Activated CD8-positive, alpha-beta memory T cell treated with anti-CD3 and anti-CD28 coated beads for 4 hours (primary cell): ENCODE measurements at regions not wholly inside any gene's neighbourhood (a gene's known extent, or its start where the extent isn't known, plus 50 kb on each side); places are given as distances from the start of the nearest gene placed in this dataset.

Experiments used
- DNase-seq, 2 donors: peaks; one replicate each; pipeline ENCODE4 v3.0.0-alpha.2; 2020; ENCODE audit warnings: low read depth in 2 of 2

- no peak for DNase-seq
Measured at GRCh38 chr7:3234051-3234450, 67.0 kb upstream of the SDK1 start.

- DNase-seq = no peak
Measured at GRCh38 chr7:3234851-3235250, 66.2 kb upstream of the SDK1 start.

- DNase-seq = no peak
Measured at GRCh38 chr7:3235322-3235721, 65.7 kb upstream of the SDK1 start.

GRCh38 chr7:3236268-3236667 is 64.8 kb upstream of the SDK1 start:
- no peak for DNase-seq

- DNase-seq = no peak
Measured at GRCh38 chr7:3238525-3239210, 62.4 kb upstream of the SDK1 start.

GRCh38 chr7:3239291-3239691 is 61.8 kb upstream of the SDK1 start:
- DNase-seq = no peak

- no peak for DNase-seq
Measured at GRCh38 chr7:3240826-3241430, 60.1 kb upstream of the SDK1 start.

GRCh38 chr7:3241686-3242258 is 59.3 kb upstream of the SDK1 start:
- no peak for DNase-seq

- no peak for DNase-seq
Measured at GRCh38 chr7:3242398-3242972, 58.6 kb upstream of the SDK1 start.

- DNase-seq = no peak
Measured at GRCh38 chr7:3243256-3243655, 57.8 kb upstream of the SDK1 start.

- no peak for DNase-seq
Measured at GRCh38 chr7:3243680-3244079, 57.4 kb upstream of the SDK1 start.

GRCh38 chr7:3244241-3244814 is 56.7 kb upstream of the SDK1 start:
- DNase-seq = no peak

- DNase-seq = no peak
Measured at GRCh38 chr7:3245077-3245476, 56.0 kb upstream of the SDK1 start.

GRCh38 chr7:3245721-3246120 is 55.3 kb upstream of the SDK1 start:
- DNase-seq = no peak

- DNase-seq = no peak
Measured at GRCh38 chr7:3246127-3246526, 54.9 kb upstream of the SDK1 start.

GRCh38 chr7:3246651-3247050 is 54.4 kb upstream of the SDK1 start:
- DNase-seq = no peak

GRCh38 chr7:3250725-3251124 is 50.3 kb upstream of the SDK1 start:
- no peak for DNase-seq
